GM19240 (cell line): ENCODE measurements at regions not wholly inside any gene's neighbourhood (a gene's known extent, or its start where the extent isn't known, plus 50 kb on each side); places are given as distances from the start of the nearest gene placed in this dataset.
"Not testable (repeated sequence)": the region's sequence is repeated elsewhere in the genome, so short reads cannot be mapped to it uniquely, and the experiment has no call there.

Experiments used
- DNase-seq: peaks from one replicate; pipeline ENCODE4 v3.0.0; 2011; ENCODE audit warnings: low spot score; ENCODE audit not compliant: insufficient read length

GRCh38 chr10:117784776-117785175, 242.2 kb downstream of the EMX2 start:
- DNase-seq: no peak

- no peak for DNase-seq
Measured at GRCh38 chr10:117788911-117789310, 246.4 kb downstream of the EMX2 start.

GRCh38 chr10:117790179-117790578, 247.6 kb downstream of the EMX2 start:
- DNase-seq: no peak

GRCh38 chr10:117790621-117791020, 248.1 kb downstream of the EMX2 start:
- no peak for DNase-seq

GRCh38 chr10:117792214-117792613, 249.7 kb downstream of the EMX2 start:
- no peak for DNase-seq

GRCh38 chr10:117796130-117796745, 250.5 kb downstream of the RAB11FIP2 start:
- no peak for DNase-seq

GRCh38 chr10:117797296-117797695, 249.4 kb downstream of the RAB11FIP2 start:
- no peak for DNase-seq

- DNase-seq: no peak
Measured at GRCh38 chr10:117801691-117802090, 245.1 kb downstream of the RAB11FIP2 start.

- no peak for DNase-seq
Measured at GRCh38 chr10:117804470-117805011, 242.2 kb downstream of the RAB11FIP2 start.

- no peak for DNase-seq
Measured at GRCh38 chr10:117805139-117805538, 241.6 kb downstream of the RAB11FIP2 start.

- DNase-seq: no peak
Measured at GRCh38 chr10:117807441-117807840, 239.3 kb downstream of the RAB11FIP2 start.

GRCh38 chr10:117815816-117816215, 230.9 kb downstream of the RAB11FIP2 start:
- DNase-seq: not testable (repeated sequence)

- no peak for DNase-seq
Measured at GRCh38 chr10:117817116-117817515, 229.6 kb downstream of the RAB11FIP2 start.

- no peak for DNase-seq
Measured at GRCh38 chr10:117818721-117819120, 228.0 kb downstream of the RAB11FIP2 start.

GRCh38 chr10:117819304-117819703, 227.4 kb downstream of the RAB11FIP2 start:
- DNase-seq: no peak

- DNase-seq: no peak
Measured at GRCh38 chr10:117823980-117824379, 222.8 kb downstream of the RAB11FIP2 start.

GRCh38 chr10:117830205-117830604, 216.5 kb downstream of the RAB11FIP2 start:
- no peak for DNase-seq

- no peak for DNase-seq
Measured at GRCh38 chr10:117830787-117831212, 215.9 kb downstream of the RAB11FIP2 start.

GRCh38 chr10:117838500-117839498, 207.9 kb downstream of the RAB11FIP2 start:
- not testable (repeated sequence) for DNase-seq

GRCh38 chr10:117856426-117856825, 190.3 kb downstream of the RAB11FIP2 start:
- not testable (repeated sequence) for DNase-seq

GRCh38 chr10:117860135-117860534, 186.6 kb downstream of the RAB11FIP2 start:
- no peak for DNase-seq

- no peak for DNase-seq
Measured at GRCh38 chr10:117860823-117861222, 185.9 kb downstream of the RAB11FIP2 start.
